ENCODE measurements at regions not wholly inside any gene's neighbourhood (a gene's known extent, or its start where the extent isn't known, plus 50 kb on each side); places are given as distances from the start of the nearest gene placed in this dataset.
"Not testable (repeated sequence)": the region's sequence is repeated elsewhere in the genome, so short reads cannot be mapped to it uniquely, and the experiment has no call there.

DNA sequence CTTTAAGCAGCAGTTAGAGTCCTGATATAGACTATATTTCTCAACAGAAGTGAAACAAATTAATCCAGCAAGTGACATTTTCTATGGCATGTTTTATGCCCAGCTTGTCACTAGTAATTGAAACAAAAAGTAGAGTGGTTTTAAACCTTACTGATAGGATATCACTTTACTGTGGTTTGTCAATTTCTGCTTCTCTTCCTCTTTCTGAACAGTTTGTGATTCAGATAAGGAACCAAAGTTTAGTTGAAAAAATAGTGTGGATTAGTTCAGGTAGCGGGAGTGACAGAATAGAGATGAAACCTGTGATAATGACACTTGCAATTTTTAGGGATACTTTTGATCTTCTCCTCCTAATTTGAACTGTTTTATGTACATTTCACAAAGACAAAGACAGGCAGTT, 485.7 kb upstream of the EDIL3 start:
- dilution Hi-C loops (cut with MboI; ENCODE audit: extremely low pct_ligation_motif_present, low sequenced_read_pairs), result no loop called here
- H3K9me1 ChIP-seq (ENCODE audit: control insufficient read depth, extremely low read depth, insufficient read depth, low read length), result no peaks in the 10 kb centered on the region
- no peak overlapping the region for H3K9ac ChIP-seq (ENCODE audit: control insufficient read depth, extremely low read depth, insufficient read depth, low read length)
- H3K9me3 ChIP-seq (ENCODE audit: control insufficient read depth, low read depth, low read length), result no peaks in the 10 kb centered on the region
- H3K4me2 ChIP-seq (ENCODE audit: control insufficient read depth, extremely low read depth, insufficient read depth, low read depth, low read length), result no peak overlapping the region
- H3K79me2 ChIP-seq (ENCODE audit: control insufficient read depth, insufficient read depth, low read length), result no peaks in the 10 kb centered on the region
- DNase-seq (ENCODE audit: low read depth, low spot score) (no peak), FAIRE-seq (no peak)
- H3K27me3 ChIP-seq (ENCODE audit: control insufficient read depth, extremely low read depth, insufficient read depth, low read length), result no peaks in the 10 kb centered on the region
- H3K36me3 ChIP-seq (ENCODE audit: control insufficient read depth in 2 of 2, extremely low read depth in 1 of 2, insufficient read depth in 2 of 2, low read length in 2 of 2), result no peaks in the 10 kb centered on the region
- no peak overlapping the region for H3K4me3 ChIP-seq (ENCODE audit: control insufficient read depth in 2 of 3, extremely low read depth in 1 of 3, insufficient read depth in 2 of 3, low read depth in 1 of 3, low read length in 3 of 3)
- no peaks in the 10 kb centered on the region for H4K20me1 ChIP-seq (ENCODE audit: control insufficient read depth, extremely low read depth, insufficient read depth, low read length)
- no peak overlapping the region for H3K27ac ChIP-seq (ENCODE audit: control insufficient read depth, insufficient read depth, low read length)
- H2AFZ ChIP-seq (ENCODE audit: control insufficient read depth, low read length), result no peak overlapping the region
- H3K4me1 ChIP-seq (ENCODE audit: control insufficient read depth, extremely low read depth, insufficient read depth, low read length), result no peaks in the 10 kb centered on the region
- TF ChIP-seq, protein P1, sequence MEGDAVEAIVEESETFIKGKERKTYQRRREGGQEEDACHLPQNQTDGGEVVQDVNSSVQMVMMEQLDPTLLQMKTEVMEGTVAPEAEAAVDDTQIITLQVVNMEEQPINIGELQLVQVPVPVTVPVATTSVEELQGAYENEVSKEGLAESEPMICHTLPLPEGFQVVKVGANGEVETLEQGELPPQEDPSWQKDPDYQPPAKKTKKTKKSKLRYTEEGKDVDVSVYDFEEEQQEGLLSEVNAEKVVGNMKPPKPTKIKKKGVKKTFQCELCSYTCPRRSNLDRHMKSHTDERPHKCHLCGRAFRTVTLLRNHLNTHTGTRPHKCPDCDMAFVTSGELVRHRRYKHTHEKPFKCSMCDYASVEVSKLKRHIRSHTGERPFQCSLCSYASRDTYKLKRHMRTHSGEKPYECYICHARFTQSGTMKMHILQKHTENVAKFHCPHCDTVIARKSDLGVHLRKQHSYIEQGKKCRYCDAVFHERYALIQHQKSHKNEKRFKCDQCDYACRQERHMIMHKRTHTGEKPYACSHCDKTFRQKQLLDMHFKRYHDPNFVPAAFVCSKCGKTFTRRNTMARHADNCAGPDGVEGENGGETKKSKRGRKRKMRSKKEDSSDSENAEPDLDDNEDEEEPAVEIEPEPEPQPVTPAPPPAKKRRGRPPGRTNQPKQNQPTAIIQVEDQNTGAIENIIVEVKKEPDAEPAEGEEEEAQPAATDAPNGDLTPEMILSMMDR (optimal IDR thresholded peaks at IDR 0.05 in 1 of 3, IDR thresholded peaks at IDR 0.05 in 1 of 3, conservative IDR thresholded peaks at IDR 0.05 in 1 of 3; ENCODE audit: extremely low read depth in 1 of 3, insufficient read depth in 2 of 3, low read length in 3 of 3), result no peak
- TF ChIP-seq EZH2 (IDR thresholded peaks at IDR 0.05; ENCODE audit: low read length), result no peak

DNA sequence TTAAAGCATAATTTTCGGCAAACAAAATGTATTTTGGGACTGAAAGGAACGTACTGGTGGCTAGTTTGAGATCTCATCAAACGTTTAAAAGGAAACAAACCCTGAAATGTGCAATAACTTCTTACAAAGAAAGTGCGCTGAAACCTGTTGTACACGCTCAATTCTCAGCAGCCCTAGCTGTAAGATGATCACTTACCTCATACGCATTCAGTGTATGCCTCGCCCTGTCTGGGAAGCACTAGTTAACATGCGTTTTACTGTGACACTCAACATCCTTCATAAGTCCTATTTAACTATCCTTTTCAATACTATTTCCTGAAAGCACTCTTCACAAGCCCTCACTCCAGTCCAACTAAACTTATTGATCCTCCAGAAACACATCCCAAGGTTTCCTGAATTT, 485.0 kb upstream of the EDIL3 start:
- no peaks in the 10 kb centered on the region for H3K36me3 ChIP-seq (ENCODE audit: control insufficient read depth in 2 of 2, extremely low read depth in 1 of 2, insufficient read depth in 2 of 2, low read length in 2 of 2)
- no peak for TF ChIP-seq EZH2 (IDR thresholded peaks at IDR 0.05; ENCODE audit: low read length)
- TF ChIP-seq, protein P1 (optimal IDR thresholded peaks at IDR 0.05 in 1 of 3, IDR thresholded peaks at IDR 0.05 in 1 of 3, conservative IDR thresholded peaks at IDR 0.05 in 1 of 3; ENCODE audit: extremely low read depth in 1 of 3, insufficient read depth in 2 of 3, low read length in 3 of 3), result no peak
- no peak overlapping the region for H2AFZ ChIP-seq (ENCODE audit: control insufficient read depth, low read length)
- no peak for DNase-seq (ENCODE audit: low read depth, low spot score)
- no peak overlapping the region for H3K9ac ChIP-seq (ENCODE audit: control insufficient read depth, extremely low read depth, insufficient read depth, low read length)
- H3K9me1 ChIP-seq (ENCODE audit: control insufficient read depth, extremely low read depth, insufficient read depth, low read length), result no peaks in the 10 kb centered on the region
- H3K79me2 ChIP-seq (ENCODE audit: control insufficient read depth, insufficient read depth, low read length), result no peaks in the 10 kb centered on the region
- no peak overlapping the region for H3K4me2 ChIP-seq (ENCODE audit: control insufficient read depth, extremely low read depth, insufficient read depth, low read depth, low read length)
- FAIRE-seq, result no peak
- no peaks in the 10 kb centered on the region for H3K9me3 ChIP-seq (ENCODE audit: control insufficient read depth, low read depth, low read length)
- dilution Hi-C loops (cut with MboI; ENCODE audit: extremely low pct_ligation_motif_present, low sequenced_read_pairs), result no loop called here
- H3K4me3 ChIP-seq (ENCODE audit: control insufficient read depth in 2 of 3, extremely low read depth in 1 of 3, insufficient read depth in 2 of 3, low read depth in 1 of 3, low read length in 3 of 3), result no peak overlapping the region
- H3K27me3 ChIP-seq (ENCODE audit: control insufficient read depth, extremely low read depth, insufficient read depth, low read length), result no peaks in the 10 kb centered on the region
- no peaks in the 10 kb centered on the region for H4K20me1 ChIP-seq (ENCODE audit: control insufficient read depth, extremely low read depth, insufficient read depth, low read length)
- no peaks in the 10 kb centered on the region for H3K4me1 ChIP-seq (ENCODE audit: control insufficient read depth, extremely low read depth, insufficient read depth, low read length)
- H3K27ac ChIP-seq (ENCODE audit: control insufficient read depth, insufficient read depth, low read length), result no peak overlapping the region

GRCh38 chr5:84863936-84864335, 479.3 kb upstream of the EDIL3 start:
- H2AFZ ChIP-seq (ENCODE audit: control insufficient read depth, low read length); H4K20me1 ChIP-seq (ENCODE audit: control insufficient read depth, extremely low read depth, insufficient read depth, low read length); dilution Hi-C loops (cut with MboI; ENCODE audit: extremely low pct_ligation_motif_present, low sequenced_read_pairs); FAIRE-seq; H3K27me3 ChIP-seq (ENCODE audit: control insufficient read depth, extremely low read depth, insufficient read depth, low read length); DNase-seq (ENCODE audit: low read depth, low spot score); H3K9ac ChIP-seq (ENCODE audit: control insufficient read depth, extremely low read depth, insufficient read depth, low read length); H3K79me2 ChIP-seq (ENCODE audit: control insufficient read depth, insufficient read depth, low read length); H3K27ac ChIP-seq (ENCODE audit: control insufficient read depth, insufficient read depth, low read length); H3K9me1 ChIP-seq (ENCODE audit: control insufficient read depth, extremely low read depth, insufficient read depth, low read length); H3K9me3 ChIP-seq (ENCODE audit: control insufficient read depth, low read depth, low read length); H3K4me2 ChIP-seq (ENCODE audit: control insufficient read depth, extremely low read depth, insufficient read depth, low read depth, low read length); H3K36me3 ChIP-seq (ENCODE audit: control insufficient read depth in 2 of 2, extremely low read depth in 1 of 2, insufficient read depth in 2 of 2, low read length in 2 of 2); H3K4me1 ChIP-seq (ENCODE audit: control insufficient read depth, extremely low read depth, insufficient read depth, low read length); H3K4me3 ChIP-seq (ENCODE audit: control insufficient read depth in 2 of 3, extremely low read depth in 1 of 3, insufficient read depth in 2 of 3, low read depth in 1 of 3, low read length in 3 of 3): not testable (repeated sequence)
